ENCODE measurements at regions not wholly inside any gene's neighbourhood (a gene's known extent, or its start where the extent isn't known, plus 50 kb on each side); places are given as distances from the start of the nearest gene placed in this dataset.

DNA sequence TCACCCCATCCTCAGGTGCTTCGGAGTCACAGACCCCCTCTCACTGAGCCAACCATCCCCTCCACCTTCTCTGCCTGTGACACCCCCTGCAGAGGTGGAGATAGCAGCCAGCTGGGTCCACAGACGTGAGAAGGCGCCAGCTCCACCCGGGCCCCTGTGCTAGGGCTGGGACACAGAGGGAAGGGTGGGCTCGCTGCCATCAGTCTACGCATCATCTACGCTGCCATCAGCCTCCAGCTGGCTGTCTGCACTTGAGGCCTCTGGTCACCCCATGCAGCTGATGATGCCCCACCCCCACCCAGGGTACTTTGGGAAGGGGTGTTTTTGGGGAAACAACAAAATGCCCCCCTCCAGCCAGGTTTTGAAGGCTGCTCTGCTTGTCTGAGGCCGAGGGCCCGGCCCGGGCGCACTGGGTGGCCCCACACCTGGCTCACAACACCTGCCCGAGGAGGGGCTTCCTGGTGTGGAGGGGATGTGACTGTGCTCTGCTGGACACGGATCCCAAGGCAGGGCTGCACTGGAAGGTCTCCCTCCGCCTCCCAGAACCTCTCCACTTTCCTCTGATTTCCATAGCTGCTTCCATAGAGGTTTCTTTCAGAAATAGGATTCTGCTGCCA, 163.4 kb upstream of the IQSEC1 start:
- Histone ChIP-seq H3K27ac (ENCODE audit: insufficient read depth, low read length) (no peak overlapping the region), H3K9me1 (ENCODE audit: insufficient read depth, low read length) (no peaks in the 10 kb centered on the region), H3K27me3 (ENCODE audit: control insufficient read depth, insufficient read depth, low read length) (peaks cover 32% of the 10 kb centered on the region), H2AK9ac (replicated peaks; ENCODE audit: low read depth, low read length, poor library complexity) (no peak overlapping the region), H2BK120ac (ENCODE audit: low read depth, low read length) (no peak overlapping the region), H3K79me1 (ENCODE audit: low read depth in 1 of 2, low read length in 2 of 2) (no peaks in the 10 kb centered on the region), H3K36me3 (ENCODE audit: control insufficient read depth, insufficient read depth, low read length) (no peaks in the 10 kb centered on the region), H3K56ac (ENCODE audit: extremely low read depth, insufficient read depth, low read length) (no peak overlapping the region), H2BK5ac (ENCODE audit: low read depth, low read length, poor library complexity, severe bottlenecking) (no peak overlapping the region), H2AFZ (replicated peaks; ENCODE audit: low read length, poor library complexity) (no peak overlapping the region), H3K9me3 (ENCODE audit: control insufficient read depth, insufficient read depth, low read length) (no peaks in the 10 kb centered on the region), H2BK15ac (ENCODE audit: low read depth, low read length) (no peak overlapping the region), H2AK5ac (ENCODE audit: low read depth, low read length) (no peak overlapping the region), H3K23ac (ENCODE audit: low read depth, low read length) (no peak overlapping the region), H3K9ac (ENCODE audit: low read depth, low read length) (no peak overlapping the region), H2BK20ac (ENCODE audit: low read depth, low read length) (no peak overlapping the region), H4K8ac (ENCODE audit: low read depth in 2 of 2, low read length in 2 of 2) (no peak overlapping the region), H4K20me1 (ENCODE audit: insufficient read depth, low read length) (no peaks in the 10 kb centered on the region), H3K14ac (replicated peaks; ENCODE audit: low read depth, low read length) (no peak overlapping the region), H3K4me1 (ENCODE audit: control insufficient read depth, insufficient read depth, low read length) (no peaks in the 10 kb centered on the region), H3K4ac (ENCODE audit: low read depth, low read length) (no peak overlapping the region), H4K91ac (ENCODE audit: insufficient read depth, low read depth, low read length) (no peak overlapping the region), H3K4me2 (ENCODE audit: low read depth, low read length) (no peak overlapping the region), H4K5ac (ENCODE audit: low read depth, low read length) (no peak overlapping the region), H3K4me3 (ENCODE audit: insufficient read depth, low read depth, low read length) (no peak overlapping the region), H3K18ac (ENCODE audit: low read depth, low read length) (no peak overlapping the region)
- TF ChIP-seq RAD21 (IDR thresholded peaks at IDR 0.05; ENCODE audit: low read length) (no peak), POLR2A (IDR thresholded peaks at IDR 0.05; ENCODE audit: low read depth, low read length) (no peak), SMC3 (IDR thresholded peaks at IDR 0.05; ENCODE audit: low read depth, low read length) (no peak), CHD1 (IDR thresholded peaks at IDR 0.05; ENCODE audit: low read depth, low read length) (no peak), MXI1 (IDR thresholded peaks at IDR 0.05; ENCODE audit: borderline replicate concordance, low read depth, low read length) (no peak), FOS (IDR thresholded peaks at IDR 0.05; ENCODE audit: low read depth, low read length) (no peak), RFX5 (IDR thresholded peaks at IDR 0.05; ENCODE audit: low read depth, low read length) (no peak), MAZ (IDR thresholded peaks at IDR 0.05; ENCODE audit: borderline replicate concordance, low read depth, low read length) (no peak), MAFK (IDR thresholded peaks at IDR 0.05; ENCODE audit: low read depth, low read length) (no peak), RCOR1 (IDR thresholded peaks at IDR 0.05; ENCODE audit: insufficient replicate concordance, low read length) (no peak), BHLHE40 (IDR thresholded peaks at IDR 0.05; ENCODE audit: low read depth, low read length) (no peak), CEBPB (IDR thresholded peaks at IDR 0.05; ENCODE audit: low read depth, low read length) (no peak), NFE2L2 (IDR thresholded peaks at IDR 0.05; ENCODE audit: low read depth, low read length) (no peak)
- TF ChIP-seq, protein P1, sequence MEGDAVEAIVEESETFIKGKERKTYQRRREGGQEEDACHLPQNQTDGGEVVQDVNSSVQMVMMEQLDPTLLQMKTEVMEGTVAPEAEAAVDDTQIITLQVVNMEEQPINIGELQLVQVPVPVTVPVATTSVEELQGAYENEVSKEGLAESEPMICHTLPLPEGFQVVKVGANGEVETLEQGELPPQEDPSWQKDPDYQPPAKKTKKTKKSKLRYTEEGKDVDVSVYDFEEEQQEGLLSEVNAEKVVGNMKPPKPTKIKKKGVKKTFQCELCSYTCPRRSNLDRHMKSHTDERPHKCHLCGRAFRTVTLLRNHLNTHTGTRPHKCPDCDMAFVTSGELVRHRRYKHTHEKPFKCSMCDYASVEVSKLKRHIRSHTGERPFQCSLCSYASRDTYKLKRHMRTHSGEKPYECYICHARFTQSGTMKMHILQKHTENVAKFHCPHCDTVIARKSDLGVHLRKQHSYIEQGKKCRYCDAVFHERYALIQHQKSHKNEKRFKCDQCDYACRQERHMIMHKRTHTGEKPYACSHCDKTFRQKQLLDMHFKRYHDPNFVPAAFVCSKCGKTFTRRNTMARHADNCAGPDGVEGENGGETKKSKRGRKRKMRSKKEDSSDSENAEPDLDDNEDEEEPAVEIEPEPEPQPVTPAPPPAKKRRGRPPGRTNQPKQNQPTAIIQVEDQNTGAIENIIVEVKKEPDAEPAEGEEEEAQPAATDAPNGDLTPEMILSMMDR (conservative IDR thresholded peaks at IDR 0.05; ENCODE audit: low read depth, low read length): no peak
- TF ChIP-seq, protein P2, sequence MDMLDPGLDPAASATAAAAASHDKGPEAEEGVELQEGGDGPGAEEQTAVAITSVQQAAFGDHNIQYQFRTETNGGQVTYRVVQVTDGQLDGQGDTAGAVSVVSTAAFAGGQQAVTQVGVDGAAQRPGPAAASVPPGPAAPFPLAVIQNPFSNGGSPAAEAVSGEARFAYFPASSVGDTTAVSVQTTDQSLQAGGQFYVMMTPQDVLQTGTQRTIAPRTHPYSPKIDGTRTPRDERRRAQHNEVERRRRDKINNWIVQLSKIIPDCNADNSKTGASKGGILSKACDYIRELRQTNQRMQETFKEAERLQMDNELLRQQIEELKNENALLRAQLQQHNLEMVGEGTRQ (IDR thresholded peaks at IDR 0.05; ENCODE audit: low read depth, low read length): no peak
- TF ChIP-seq, protein P3, sequence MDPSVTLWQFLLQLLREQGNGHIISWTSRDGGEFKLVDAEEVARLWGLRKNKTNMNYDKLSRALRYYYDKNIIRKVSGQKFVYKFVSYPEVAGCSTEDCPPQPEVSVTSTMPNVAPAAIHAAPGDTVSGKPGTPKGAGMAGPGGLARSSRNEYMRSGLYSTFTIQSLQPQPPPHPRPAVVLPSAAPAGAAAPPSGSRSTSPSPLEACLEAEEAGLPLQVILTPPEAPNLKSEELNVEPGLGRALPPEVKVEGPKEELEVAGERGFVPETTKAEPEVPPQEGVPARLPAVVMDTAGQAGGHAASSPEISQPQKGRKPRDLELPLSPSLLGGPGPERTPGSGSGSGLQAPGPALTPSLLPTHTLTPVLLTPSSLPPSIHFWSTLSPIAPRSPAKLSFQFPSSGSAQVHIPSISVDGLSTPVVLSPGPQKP (IDR thresholded peaks at IDR 0.05; ENCODE audit: borderline replicate concordance, low read depth, low read length): no peak
- WGBS, 2 experiments (ENCODE audit: extremely low coverage in 2 of 2, insufficient read length in 1 of 2): 7% methylated on average over 3 of the region's 14 CpGs; no CpG with 5 or more reads in 1 of the 2 experiments
- intact Hi-C loops (cut with micrococcal nuclease): no loop called here
- DNase-seq: no peak
- no peak for ATAC-seq (ENCODE audit: low read depth)
- in situ Hi-C loops (cut with MboI; ENCODE audit: low sequenced_read_pairs): no loop called here
- ChIA-PET CTCF (no interaction called here), POLR2A (ENCODE audit: unreplicated experiment) (no interaction called here)
- dilution Hi-C loops (cut with HindIII; ENCODE audit: low sequenced_read_pairs, unreplicated experiment): no loop called here
- no TSS peak for BruUV-seq (replicated peaks)
